Nucleus accumbens (tissue), 56 donors: ENCODE measurements at regions not wholly inside any gene's neighbourhood (a gene's known extent, or its start where the extent isn't known, plus 50 kb on each side); places are given as distances from the start of the nearest gene placed in this dataset.
A peak's percentile ranks its signal among the peaks of the same experiment; 100 is the strongest.
"Not testable (repeated sequence)": the region's sequence is repeated elsewhere in the genome, so short reads cannot be mapped to it uniquely, and the experiment has no call there.

Source experiments
- DNase-seq, 56 donors: peaks; one replicate each; lab custom pipeline; 2025; lab: John Stamatoyannopoulos, UW

DNA sequence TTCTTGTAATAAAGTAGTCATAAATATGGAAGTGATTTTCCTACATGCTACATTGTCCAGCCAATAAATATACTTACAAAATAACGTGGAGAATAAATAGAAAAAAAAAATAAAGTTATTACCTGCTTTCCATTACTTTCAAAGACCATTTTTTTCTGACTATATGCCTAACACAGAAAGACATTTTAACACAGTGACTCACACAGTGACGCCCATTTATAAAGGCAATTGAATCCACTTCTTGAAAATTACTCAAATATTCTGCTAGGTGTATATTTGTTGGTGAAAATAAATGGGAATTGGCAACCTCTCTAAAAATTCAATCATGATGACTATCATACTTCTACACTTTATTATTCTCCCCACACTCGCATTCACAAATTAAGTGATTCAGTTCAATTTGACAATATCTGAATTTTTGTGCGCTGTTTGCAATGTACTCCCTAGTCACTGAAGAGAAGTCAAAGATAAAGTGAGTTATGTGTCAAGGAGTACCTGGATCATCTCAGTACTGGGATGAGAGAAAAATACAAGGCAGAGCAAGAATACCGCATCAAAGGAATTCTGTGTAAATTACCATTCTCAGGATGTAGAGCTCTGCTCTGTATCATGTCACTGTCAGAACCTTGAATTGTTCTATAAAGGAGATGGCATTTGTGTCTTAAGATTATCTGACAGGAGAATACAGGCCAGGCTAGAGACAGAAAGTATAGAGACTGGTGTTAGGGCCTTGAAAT, 642.7 kb downstream of the IPMK start:
- no peak for DNase-seq

DNA sequence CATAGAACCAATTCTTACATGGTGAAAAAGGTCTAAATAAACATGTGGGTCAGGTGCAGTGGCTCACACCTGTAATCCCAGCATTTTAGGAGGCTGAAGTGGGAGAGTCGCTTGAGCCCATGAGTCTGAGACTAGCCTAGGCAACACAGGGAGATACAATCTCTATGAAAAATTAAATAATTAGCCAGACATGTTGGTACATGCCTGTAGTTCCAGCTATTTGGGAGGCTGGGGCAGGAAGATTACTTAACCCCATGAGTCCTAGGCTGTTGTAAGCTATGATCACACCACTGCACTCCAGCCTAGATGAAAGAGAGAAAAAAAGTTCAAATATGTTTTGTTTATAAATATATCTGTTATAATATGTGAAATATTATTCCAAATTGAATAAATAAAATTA, 643.6 kb downstream of the IPMK start:
- no peak for DNase-seq

DNA sequence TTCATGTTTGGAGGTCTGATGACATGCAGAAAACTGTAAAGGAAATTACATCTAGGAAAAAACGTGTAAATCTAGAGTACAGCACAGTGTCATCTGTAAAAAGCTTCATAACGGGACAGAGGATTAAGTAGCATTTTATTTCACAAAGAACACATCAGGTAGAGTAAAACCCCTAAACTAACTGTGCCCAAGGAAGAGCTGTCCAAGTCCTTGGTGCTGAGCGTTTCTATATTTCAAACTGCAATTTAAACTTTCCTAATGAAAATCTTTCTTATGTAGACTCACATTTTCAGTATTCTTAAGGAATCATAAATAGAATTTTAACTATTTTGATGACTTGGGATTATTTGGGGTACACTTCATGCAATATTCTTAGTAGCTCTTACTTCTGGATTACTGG, 646.2 kb downstream of the IPMK start:
- no peak for DNase-seq

DNA sequence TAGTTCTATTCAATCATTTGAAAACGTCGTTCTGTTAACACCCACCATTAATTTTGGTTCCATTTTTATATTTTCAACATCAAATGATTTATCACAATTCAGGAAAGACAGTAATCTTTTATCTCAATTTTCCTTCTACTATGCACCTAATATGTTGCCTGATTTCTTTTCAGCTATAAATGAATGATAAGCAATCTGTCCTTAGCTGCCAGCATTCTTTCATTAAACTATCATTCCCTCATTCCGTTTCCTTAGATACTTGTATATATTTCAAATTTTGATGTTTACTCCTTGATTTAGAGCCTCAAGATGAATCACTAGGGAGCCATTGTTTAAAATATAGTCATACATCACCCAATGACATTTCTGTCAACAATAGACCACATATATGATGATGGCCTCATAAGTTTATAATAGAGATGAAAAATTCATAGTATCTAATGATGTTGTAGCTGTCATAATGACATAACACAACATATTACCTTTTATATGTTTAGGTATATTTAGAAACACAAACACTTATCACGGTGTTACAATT, 661.7 kb downstream of the IPMK start:
- DNase-seq = no peak

DNA sequence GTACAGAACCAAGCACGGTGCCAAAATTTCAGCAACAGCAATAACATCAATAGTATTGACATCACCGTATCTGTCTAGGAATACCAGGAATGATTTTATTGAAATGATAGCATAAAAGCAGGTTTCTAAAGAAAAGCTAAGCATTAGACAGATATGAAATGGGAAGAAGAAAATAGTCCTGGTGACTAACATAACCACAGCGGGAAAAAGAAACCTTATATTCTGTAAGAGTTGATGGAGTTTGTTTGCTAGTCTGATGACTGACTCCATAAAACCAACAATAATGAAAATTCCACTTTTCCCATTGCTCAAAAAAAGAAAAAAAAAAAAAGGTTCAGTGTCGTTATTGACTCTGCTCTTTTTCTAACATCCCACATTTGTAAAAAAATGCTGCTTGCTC, 668.3 kb downstream of the IPMK start:
- DNase-seq = no peak

DNA sequence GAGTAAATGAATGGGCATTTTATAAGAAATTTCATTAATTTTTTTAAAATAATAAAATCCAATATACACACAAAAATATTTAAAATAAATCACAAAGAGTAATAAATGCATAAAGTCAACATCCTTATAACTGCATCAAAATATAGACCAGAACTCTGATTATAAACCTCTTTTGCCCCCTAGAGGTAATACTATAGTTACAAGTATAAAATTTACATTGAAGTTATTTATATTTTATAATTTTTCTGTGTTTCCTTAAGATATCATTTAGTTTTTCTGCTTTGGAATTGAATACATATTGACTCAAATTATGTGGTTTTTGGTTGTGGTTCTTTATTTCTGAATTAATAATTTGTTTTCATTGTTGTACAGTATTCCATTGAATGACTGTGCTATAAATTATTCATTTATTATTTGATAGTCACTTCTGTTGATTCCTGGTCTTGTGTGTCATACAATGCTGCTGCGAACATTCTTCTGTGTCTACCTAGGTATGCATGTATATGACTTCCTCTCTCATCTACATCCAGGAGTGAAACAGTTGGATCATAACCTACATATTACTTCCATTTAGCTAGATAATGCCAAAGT, 673.6 kb downstream of the IPMK start:
- DNase-seq = no peak

DNA sequence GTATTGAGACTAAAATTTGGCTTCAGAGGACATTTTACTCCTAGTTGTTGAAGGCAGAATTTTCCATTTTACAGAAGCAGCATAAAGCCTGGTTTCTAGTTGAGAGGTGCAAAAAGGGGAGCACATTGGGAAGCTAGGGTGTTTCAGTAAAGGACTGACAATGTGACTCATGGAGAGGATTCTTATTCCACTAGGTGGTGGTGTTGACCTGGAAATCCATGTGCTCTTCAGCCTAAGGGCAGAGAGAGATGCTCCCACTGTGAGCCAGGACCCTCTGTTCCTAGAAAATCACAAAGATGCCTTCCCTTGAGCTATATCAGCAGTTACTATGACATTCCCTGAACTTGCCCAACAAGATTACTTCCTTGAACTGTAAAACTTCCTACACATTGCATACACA, 687.8 kb downstream of the IPMK start:
- peak in 3 of 56 donors; percentile 0 to 2 (median 1) for DNase-seq

DNA sequence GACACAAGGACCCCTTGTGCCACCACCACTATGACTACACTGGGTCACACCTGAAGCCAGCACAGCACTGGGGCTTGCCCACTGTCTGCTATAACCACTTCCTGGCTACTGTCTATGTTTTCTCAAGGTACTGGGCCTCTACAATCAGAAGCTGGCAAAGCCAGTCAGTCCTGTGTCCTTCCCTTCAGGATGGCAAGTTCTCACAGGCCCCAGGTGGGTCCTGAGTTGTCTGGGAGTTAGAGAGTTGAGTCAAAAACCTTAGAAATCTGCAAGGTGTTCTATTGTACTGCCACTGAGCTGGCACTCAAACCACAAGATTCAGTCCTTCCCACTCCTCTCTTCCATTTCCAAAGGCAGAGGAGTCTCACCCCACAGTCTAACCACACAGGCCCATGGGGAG, 705.5 kb downstream of the IPMK start:
- DNase-seq = no peak

DNA sequence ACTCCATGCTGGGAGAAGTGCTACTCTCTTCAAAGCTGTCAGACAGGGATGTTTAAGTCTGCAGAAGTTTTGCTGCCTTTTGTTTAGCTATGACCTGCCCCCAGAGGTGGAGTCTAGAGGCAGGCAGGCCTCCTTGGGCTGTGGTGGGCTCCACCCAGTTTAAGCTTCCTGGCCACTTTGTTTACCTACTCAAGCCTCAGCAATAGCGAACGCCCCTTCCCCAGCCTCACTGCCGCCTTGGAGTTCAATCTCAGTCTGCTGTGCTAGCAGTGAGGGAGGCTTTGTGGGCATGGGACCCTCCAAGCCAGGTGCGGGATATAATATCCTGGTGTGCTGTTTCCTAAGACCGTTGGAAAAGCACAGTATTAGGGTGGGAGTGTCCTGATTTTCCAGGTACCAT, 715.9 kb downstream of the IPMK start:
- DNase-seq = not testable (repeated sequence)

DNA sequence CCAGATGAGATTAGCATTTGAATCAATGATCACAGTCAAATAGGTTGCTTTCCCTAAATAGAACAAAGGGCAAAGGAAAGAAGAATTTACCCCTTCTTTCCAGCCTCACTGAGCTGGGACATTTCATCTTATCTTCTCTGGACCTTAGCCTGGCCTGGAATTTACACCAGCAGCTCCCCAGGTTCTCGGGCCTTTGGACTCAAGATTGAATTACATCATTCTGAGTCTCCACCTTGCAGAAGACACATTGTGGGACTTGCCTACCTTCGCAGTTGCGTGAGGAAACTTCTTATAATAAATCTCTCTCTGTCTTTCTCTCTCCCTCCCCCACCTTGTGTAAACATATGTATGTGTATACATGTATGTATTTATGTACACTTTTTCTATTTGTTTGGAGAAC, 732.4 kb downstream of the IPMK start:
- DNase-seq = no peak

DNA sequence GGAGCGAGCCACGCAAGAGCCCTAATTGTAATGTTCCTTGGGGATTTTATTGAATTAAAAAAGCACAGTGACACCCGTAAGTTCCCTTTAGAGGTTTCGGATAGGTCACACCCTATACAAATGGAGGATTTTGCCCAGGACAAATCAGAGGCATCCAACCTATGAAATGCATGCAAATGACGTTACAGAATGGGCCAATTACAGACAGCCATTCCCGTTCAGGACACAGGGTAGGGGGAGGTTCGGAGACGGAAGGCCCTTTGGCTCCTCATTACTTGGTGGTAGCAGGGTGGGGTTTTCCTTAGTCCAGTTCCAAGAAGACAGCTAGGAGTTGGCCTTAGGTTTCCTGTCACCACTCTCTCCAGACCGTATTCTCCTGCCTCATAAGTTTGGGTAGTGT, 754.1 kb downstream of the IPMK start:
- no peak for DNase-seq

DNA sequence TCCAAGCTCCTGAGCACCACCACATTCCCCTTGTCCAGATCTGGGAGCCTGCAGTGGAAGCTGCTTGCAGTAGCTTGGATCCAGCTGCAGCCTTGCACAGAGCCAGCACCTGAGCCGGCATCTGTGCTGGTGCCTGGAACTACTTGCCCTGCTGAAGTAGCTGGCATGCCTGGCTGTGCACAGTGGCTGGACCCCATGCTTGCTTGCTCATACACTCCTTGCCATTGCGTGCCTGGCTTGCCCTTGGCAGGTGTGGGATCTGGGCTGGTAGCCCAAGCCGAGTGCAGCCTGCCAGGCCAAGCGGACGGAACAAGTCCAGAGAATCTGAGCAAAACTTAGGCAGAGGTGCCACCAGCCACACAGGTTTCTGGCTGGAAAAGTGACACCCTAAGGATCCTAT, 759.9 kb downstream of the IPMK start:
- no peak for DNase-seq

DNA sequence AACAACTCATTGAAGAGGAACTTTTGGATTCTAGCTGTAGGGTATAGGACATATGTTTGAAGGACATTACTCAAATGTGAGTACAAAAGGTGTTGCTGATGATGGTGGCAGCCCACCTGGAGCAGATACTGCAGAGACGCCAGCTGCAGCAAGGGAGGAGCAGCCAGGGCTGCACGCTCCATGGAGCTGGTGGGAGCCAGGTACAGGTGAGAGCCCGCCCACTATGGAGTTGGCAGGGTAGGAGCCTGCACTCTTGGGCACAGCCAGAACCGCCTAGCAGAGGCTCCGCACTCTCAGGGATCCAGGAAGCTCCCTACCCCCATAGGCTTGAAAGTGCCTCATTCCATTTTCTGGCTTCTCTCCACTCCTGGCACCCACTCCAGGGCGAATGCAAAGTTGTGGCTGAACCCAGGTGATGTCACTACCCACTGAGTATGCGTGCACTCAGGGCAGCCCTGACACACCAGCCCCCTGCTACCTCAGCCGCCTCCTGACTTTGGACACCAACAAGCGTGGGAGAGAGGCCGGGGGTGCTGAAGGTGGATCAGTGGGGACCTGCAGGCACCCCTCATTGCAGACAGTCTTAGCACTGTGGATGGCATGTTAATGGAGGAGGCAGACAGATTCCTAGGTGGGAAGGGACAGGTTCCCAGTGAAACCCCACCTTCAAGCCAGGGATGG, 761.1 kb downstream of the IPMK start:
- no peak for DNase-seq

DNA sequence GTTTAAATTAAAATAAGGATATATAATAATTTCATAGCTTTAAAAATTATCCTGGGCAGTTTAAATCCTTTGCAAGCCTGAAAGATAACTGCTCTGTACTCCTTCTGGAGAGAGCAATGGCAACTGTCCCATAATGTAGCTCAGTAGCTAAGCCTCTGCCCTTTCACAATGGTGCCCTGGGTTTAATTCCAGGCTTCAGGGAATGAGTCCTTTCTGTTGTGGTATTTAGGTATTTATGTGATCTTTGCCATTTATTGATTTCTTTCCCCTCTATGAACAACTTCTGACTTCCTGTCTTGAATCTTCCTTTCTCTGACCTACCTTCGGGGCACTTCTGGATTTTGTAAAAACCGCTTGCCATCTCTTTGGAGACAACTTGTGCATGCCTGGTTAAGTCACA, 773.2 kb downstream of the IPMK start:
- no peak for DNase-seq

DNA sequence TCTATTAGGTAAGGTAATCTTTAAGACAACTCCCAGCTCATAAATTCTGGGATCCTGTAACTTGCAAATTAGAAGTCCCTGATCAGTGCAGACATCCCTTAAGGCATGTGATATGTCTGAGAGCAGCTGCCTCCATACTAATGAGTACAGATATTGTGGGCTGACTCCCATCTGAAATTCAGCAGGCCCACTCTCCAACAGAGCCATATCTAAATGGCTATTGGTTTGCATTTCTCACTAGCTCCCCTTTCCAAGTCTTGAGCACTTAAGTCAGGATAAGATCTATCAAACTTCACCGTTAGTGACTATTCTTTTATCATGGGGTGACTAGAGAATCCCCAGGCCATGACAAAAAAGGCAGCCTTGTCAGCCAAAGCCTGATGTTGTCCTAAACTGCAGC, 785.4 kb downstream of the IPMK start:
- no peak for DNase-seq

DNA sequence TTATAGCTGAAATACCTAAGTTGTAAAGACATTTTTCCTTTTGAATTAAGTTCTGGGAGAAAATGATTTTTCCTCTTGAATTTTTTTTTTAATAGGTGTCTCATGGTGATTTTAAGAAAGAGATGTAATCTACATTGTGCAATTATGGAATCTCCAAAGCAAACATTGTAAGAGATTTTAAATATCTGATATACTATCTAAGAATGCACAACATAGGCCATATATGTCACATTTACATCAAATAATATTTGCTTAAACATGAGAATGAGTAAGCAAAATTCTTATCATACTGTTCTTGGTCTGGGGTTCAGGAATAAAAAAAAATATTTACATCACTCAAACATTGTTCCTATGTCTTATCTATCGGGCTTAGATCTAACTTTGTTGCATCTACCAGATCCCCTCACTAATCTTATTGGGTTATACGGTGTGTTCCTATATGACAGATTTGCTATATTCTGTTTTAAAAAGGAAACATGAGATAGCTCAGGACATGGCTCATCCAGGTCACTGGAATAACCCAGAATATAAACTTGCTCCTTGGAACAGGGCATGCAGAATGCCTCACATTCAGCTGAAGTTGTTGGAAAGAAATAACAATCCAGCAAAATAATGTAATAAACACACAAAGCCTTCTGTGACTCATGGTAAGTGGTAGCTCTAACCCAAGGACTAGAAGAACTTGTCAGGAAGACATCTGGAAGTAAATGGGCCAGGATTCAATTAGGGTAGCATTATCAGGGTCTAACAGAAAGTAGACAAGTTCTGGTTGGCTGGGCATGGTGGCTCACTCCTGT, 794.7 kb downstream of the IPMK start:
- DNase-seq = no peak

DNA sequence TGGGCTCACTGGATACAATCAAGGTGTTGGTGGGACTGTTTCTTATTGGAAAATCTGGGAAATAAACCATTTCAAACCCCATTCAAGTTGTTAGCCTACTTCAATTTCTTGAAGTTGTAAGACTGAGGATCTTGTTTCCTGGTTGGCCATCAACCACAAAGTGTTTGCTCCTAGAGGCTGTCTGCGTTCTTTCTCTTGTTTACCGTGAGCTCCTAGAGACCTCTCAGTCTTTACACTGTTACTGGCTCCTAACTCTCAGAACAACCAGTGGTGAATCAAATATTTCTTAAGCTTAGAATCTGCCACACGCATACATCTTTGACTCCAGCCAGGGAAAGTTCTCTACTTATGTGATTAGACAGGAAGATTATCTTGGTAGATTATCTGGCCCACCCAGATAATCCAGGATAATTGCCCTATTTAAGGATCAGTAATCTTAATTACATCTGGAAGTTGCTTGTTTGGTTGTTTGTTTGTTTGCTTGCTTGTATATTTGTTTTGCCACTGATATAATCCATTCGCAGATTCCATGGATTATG, 798.7 kb downstream of the IPMK start:
- DNase-seq = no peak

DNA sequence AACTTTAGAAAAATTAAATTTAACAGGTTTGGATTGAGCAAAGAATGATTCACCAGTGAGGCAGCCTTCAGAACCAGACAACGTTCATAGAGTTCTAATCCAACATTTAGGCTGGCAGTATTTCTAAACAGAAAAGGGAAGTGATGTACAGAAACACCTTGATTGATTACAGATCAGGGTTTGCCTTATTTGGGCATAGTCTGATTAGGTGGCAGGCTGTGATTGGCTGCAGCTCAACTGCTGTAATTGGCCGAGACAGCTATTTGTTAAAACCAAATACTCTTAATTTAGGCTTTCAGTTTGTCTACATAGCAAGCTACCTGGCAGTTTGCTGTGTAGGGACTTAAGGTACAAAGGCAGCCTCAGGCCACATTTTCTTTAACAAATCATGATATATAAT, 802.5 kb downstream of the IPMK start:
- DNase-seq = no peak

DNA sequence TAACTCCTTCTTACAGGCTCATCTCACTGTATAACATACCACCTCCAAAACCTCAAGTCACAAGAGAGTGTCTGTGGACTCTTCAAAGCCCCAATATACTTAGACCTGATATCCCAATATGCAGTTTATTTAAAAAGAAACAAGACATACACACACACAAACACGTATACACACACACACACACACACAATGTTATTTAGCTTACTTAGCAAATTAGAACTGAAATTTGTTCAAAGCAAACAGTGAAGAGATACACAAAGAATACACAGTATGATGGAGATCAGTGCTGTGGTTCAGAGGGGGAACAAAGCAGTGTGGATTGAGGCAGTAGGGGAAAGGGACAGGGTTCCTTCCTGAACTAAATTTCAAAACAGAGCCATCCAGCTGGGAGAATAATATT, 807.2 kb downstream of the IPMK start:
- DNase-seq = no peak

DNA sequence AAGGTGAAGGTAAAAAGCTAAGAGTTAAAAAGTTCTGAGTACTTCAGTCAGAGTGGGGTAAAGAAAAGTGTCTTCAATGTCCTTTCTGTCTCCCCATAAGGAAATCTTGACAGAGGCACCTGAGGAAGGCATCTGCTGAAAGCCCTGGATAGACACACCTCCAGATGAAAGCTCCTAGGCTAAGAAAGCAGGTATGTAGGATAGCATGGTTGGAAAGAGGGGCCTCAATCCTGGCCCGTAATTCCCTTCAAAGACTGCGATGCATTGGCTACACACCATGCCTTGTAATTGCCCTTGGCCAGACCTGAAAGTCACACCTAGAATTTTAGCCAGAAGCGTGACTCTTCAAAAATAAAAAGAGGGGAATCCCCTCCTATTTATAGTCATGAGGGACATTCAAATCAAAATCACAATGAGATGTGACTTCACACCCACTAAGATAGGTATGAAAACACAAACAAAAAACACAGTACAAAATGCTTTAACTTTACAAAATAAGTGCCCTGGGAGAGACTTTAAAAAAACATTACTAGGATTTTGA, 809.7 kb downstream of the IPMK start:
- DNase-seq = no peak
